ENCODE measurements at regions not wholly inside any gene's neighbourhood (a gene's known extent, or its start where the extent isn't known, plus 50 kb on each side); places are given as distances from the start of the nearest gene placed in this dataset.

DNA sequence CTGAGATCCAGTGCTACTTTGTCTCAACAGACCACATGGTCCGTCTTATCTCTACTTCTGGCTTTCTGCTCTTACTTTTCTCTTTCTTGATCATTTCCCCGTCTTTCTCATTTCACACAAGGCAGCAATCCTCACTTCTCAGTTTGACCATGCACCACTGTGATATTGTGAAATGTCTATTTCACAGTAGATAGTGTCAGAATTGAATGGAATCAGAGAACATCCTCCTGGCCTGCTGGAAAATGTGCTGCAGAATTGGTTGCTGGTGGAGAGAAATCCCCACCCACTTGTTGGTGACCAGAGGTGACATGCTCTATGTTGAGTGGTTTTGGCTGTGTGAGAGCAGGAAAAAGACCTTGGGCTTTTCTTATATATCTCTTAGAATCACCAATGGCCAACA, 57.8 kb upstream of the RCN1 start:
- TF ChIP-seq, protein P1, sequence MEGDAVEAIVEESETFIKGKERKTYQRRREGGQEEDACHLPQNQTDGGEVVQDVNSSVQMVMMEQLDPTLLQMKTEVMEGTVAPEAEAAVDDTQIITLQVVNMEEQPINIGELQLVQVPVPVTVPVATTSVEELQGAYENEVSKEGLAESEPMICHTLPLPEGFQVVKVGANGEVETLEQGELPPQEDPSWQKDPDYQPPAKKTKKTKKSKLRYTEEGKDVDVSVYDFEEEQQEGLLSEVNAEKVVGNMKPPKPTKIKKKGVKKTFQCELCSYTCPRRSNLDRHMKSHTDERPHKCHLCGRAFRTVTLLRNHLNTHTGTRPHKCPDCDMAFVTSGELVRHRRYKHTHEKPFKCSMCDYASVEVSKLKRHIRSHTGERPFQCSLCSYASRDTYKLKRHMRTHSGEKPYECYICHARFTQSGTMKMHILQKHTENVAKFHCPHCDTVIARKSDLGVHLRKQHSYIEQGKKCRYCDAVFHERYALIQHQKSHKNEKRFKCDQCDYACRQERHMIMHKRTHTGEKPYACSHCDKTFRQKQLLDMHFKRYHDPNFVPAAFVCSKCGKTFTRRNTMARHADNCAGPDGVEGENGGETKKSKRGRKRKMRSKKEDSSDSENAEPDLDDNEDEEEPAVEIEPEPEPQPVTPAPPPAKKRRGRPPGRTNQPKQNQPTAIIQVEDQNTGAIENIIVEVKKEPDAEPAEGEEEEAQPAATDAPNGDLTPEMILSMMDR (IDR thresholded peaks at IDR 0.05; ENCODE audit: low read length), result no peak
- TF ChIP-seq EZH2phosphoT487 (IDR thresholded peaks at IDR 0.05; ENCODE audit: low read length) (no peak), EZH2 (optimal IDR thresholded peaks at IDR 0.05; ENCODE audit: low read depth, low read length) (no peak)

All from MM.1S (cell line).